Testis (tissue), 2 donors: ENCODE measurements at regions not wholly inside any gene's neighbourhood (a gene's known extent, or its start where the extent isn't known, plus 50 kb on each side); places are given as distances from the start of the nearest gene placed in this dataset.

Experiments used
- CTCF ChIP-seq, 3 experiments: fragments of 450-650 bp in 2 of 3; fragments of 200-600 bp in 1 of 3; sonication (generic) in 1 of 3; IDR thresholded peaks; one replicate each; pipeline ENCODE4 v1.5.1; 2016 to 2019; ENCODE audit warnings: antibody characterized with exemption in 3 of 3, mild to moderate bottlenecking in 2 of 3, moderate library complexity in 1 of 3
- POLR2A ChIP-seq: fragments of 450-650 bp; IDR thresholded peaks from one replicate; pipeline ENCODE4 v1.6.1; 2017; ENCODE audit warnings: antibody characterized with exemption, mild to moderate bottlenecking, moderate library complexity

DNA sequence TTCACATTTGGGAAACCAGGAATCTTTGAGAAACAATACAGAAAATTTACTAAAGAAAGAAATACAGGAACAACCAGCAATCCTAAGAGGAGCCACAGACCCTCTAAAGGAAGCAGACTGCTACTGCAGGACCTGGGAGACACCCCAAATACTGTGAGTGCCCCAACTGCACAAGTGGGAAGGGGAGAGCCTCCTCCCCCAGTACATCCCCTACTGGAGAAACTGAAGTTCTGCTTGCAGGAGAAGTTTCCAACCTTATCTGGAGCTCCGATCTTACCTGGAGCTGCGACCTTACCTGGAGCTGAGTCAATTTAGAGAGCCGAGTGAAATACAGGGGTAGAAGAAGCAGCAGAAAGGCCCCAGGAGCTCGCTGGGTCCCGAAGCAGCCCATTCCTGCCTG is 236.4 kb upstream of the SPRY2 start:
- TF ChIP-seq POLR2A, result no peak
- TF ChIP-seq CTCF (IDR thresholded peaks at IDR 0.05), result no peak
